HG03025 (cell line): ENCODE measurements at regions not wholly inside any gene's neighbourhood (a gene's known extent, or its start where the extent isn't known, plus 50 kb on each side); places are given as distances from the start of the nearest gene placed in this dataset.

Experiments used
- ATAC-seq: cut with Tn5 transposase; IDR thresholded peaks from one replicate; pipeline ENCODE4 v1.9.1; 2021; ENCODE audit warnings: mild to moderate bottlenecking, moderate library complexity; ENCODE audit not compliant: unreplicated experiment, low FRiP score

GRCh38 chr10:78543031-78543748 is 509.5 kb downstream of the RPS24 start:
- ATAC-seq: no peak

- no peak for ATAC-seq
Measured at GRCh38 chr10:78543749-78544362, 510.2 kb downstream of the RPS24 start.

- no peak for ATAC-seq
Measured at GRCh38 chr10:78544423-78545090, 510.9 kb downstream of the RPS24 start.

- ATAC-seq: no peak
Measured at GRCh38 chr10:78545756-78546155, 512.1 kb downstream of the RPS24 start.

- ATAC-seq: no peak
Measured at GRCh38 chr10:78547397-78547796, 513.7 kb downstream of the RPS24 start.

- ATAC-seq: no peak
Measured at GRCh38 chr10:78547905-78548304, 514.2 kb downstream of the RPS24 start.

- ATAC-seq: no peak
Measured at GRCh38 chr10:78548369-78548768, 514.7 kb downstream of the RPS24 start.

- ATAC-seq: no peak
Measured at GRCh38 chr10:78549140-78549935, 515.7 kb downstream of the RPS24 start.

GRCh38 chr10:78550090-78550489 is 516.4 kb downstream of the RPS24 start:
- no peak for ATAC-seq

- no peak for ATAC-seq
Measured at GRCh38 chr10:78550716-78551115, 517.1 kb downstream of the RPS24 start.

- no peak for ATAC-seq
Measured at GRCh38 chr10:78551184-78552005, 517.4 kb upstream of the ZMIZ1 start.

GRCh38 chr10:78552261-78552811 is 516.4 kb upstream of the ZMIZ1 start:
- no peak for ATAC-seq

- ATAC-seq: no peak
Measured at GRCh38 chr10:78553792-78554191, 515.0 kb upstream of the ZMIZ1 start.

- ATAC-seq: no peak
Measured at GRCh38 chr10:78555128-78555527, 513.6 kb upstream of the ZMIZ1 start.

GRCh38 chr10:78556705-78557432 is 511.9 kb upstream of the ZMIZ1 start:
- no peak for ATAC-seq

- no peak for ATAC-seq
Measured at GRCh38 chr10:78557433-78557925, 511.3 kb upstream of the ZMIZ1 start.

- no peak for ATAC-seq
Measured at GRCh38 chr10:78559661-78560340, 509.0 kb upstream of the ZMIZ1 start.

GRCh38 chr10:78560341-78560688 is 508.5 kb upstream of the ZMIZ1 start:
- ATAC-seq: no peak

- no peak for ATAC-seq
Measured at GRCh38 chr10:78563314-78563713, 505.5 kb upstream of the ZMIZ1 start.
